GM21390 (cell line): ENCODE measurements at regions not wholly inside any gene's neighbourhood (a gene's known extent, or its start where the extent isn't known, plus 50 kb on each side); places are given as distances from the start of the nearest gene placed in this dataset.

Experiments used
- ATAC-seq: cut with Tn5 transposase; IDR thresholded peaks from one replicate; pipeline ENCODE4 v1.9.1; 2021; ENCODE audit not compliant: unreplicated experiment

DNA sequence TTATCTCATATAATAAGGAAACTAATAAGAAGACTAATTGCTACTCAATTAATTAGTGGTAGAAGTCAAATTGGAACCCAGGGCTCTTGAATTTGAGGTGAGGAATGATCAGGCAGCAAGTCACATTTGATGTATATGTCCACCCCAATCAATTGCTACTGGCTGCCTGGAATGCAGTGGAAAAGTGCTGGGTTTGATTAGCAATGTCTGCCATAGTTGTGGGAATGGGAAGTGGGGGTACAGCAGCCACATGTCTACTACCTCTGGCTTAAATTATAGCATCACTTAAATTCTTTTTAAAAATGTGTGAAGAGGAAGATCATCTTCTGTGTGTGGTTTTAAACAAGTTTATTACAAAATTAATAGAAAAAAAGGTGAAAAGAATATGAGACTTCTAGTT, 50.8 kb upstream of the NAV2 start:
- ATAC-seq, result no peak

DNA sequence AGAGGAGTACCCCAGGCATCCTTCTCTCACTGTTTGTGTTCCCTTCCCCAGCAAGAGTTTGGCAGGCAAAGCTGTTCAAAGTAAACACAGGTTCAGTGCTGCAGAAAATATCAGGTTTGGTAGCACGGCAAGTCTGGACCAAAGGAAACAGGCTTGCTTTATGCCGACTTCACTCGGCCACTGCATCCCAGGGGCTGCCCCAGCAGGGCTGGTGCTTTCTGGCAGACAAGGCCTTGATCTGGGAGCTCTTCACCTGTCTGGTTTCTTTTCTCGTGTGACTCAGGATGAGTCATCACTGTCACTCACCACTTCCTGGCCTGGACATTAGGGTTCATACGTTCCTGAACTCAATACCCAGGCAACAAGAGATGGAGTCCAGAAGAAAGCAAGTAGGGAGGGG, 52.6 kb upstream of the NAV2 start:
- peak; percentile 100 for ATAC-seq

GRCh38 chr11:19659529-19659928, 53.1 kb upstream of the NAV2 start:
- ATAC-seq, result no peak

- no peak for ATAC-seq
These were observed 54.3 kb upstream of the NAV2 start for GRCh38 chr11:19658344-19658743.

- no peak for ATAC-seq
These were observed 56.5 kb upstream of the NAV2 start for GRCh38 chr11:19656140-19656541.

- ATAC-seq, result no peak
These were observed 59.8 kb upstream of the NAV2 start for GRCh38 chr11:19652623-19653375.

- ATAC-seq, result no peak
These were observed 61.0 kb upstream of the NAV2 start for GRCh38 chr11:19651653-19652052.

DNA sequence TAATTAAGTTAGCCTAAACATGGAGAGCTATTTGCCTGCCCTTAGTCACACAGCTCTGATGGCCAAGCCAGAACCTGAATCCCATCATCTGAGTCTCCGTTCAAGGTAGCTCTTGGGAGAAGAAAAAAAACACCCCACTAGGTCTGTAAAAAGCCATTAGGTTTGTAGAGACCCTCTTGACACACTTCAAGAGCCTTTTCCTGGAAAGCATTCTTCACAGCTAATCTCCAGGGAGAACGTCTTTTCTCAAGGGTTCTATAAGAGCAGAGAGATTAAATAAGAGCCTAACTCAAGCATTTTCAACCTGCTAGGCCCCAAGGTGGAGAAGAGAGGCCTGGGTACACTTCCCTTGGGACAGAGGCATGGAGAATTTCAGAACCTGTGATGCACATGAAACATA, 61.6 kb upstream of the NAV2 start:
- ATAC-seq, result no peak

DNA sequence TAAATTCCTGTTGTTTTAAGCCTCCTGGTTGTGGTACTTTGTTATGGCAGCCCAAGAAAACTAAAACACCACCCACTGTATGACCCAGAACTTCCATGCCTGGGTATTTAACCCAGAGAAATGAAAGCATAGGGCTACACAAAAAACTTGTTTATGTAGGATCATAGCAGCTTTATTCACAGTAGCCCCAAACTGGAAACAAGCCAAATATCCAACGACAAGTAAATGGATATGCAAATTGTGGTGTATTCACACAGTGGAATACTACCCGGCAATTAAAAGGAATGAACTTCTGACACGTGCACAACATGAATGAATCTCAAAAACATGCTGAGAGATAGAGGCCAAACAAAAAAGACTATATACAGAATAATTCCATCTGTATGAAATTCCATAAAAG, 62.2 kb upstream of the NAV2 start:
- no peak for ATAC-seq

- no peak for ATAC-seq
These were observed 62.9 kb upstream of the NAV2 start for GRCh38 chr11:19649751-19650150.

DNA sequence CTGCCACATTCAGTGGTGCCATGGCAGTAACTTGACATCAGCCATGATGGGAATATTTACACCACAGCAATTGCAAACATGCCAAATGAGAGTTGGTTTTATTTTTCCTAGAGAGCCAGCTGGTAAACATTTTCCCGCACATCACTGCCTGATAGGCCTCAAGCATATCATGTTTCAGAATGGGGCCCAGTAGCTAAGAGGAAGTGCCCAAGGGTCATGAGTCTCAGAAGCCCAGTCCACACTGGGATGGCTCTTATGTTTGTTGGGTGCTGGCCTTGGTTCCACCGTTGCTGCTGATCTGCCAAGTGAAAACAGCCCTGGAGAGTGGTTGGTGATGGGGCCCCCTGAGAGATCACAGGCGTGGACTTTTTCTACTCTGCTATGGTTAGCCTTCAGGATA, 64.3 kb upstream of the NAV2 start:
- ATAC-seq, result no peak

DNA sequence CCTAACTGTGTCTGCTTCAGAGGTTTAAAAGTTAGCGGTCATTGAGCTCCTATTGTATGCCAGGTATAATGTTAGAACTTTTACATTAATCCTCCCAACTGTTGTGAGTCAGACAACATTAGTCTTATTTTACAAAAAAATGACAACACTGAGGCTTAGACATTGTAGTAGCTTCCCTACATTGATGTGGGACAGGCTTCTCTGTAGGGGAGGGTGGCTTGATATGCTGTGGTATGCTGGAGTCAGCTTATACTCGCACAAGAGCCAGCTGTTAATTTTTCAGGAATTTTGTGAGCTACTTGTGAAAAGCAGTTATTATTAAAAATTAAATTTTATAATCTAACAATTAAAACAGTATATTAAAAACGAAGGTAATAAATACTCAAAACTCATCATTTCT, 64.8 kb upstream of the NAV2 start:
- ATAC-seq, result no peak

GRCh38 chr11:19646921-19647320, 65.7 kb upstream of the NAV2 start:
- no peak for ATAC-seq

GRCh38 chr11:19646308-19646707, 66.3 kb upstream of the NAV2 start:
- ATAC-seq, result no peak

DNA sequence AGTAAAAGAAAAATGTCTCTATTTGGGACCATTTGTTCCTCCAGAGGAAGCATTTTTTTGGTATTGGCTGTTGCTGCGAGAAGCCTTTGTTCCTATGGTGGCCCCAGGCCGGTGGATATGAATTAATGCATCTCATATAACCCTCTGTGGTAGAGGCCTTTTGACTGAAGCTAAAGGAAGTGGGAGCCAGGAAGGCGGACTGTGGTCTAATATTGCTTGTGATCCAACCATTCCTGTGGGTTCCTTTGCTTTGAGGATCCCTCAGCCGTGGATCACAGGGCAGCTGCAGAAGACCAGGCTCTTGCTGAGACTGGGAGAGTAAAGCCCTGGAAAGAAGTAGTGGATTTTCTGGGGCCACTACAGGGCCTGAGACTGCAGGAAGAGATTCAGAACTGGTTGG, 68.3 kb upstream of the NAV2 start:
- ATAC-seq, result no peak

GRCh38 chr11:19642185-19643158, 70.2 kb upstream of the NAV2 start:
- no peak for ATAC-seq

GRCh38 chr11:19639603-19640105, 73.0 kb upstream of the NAV2 start:
- ATAC-seq, result no peak

- no peak for ATAC-seq
These were observed 77.3 kb upstream of the NAV2 start for GRCh38 chr11:19635332-19635731.

DNA sequence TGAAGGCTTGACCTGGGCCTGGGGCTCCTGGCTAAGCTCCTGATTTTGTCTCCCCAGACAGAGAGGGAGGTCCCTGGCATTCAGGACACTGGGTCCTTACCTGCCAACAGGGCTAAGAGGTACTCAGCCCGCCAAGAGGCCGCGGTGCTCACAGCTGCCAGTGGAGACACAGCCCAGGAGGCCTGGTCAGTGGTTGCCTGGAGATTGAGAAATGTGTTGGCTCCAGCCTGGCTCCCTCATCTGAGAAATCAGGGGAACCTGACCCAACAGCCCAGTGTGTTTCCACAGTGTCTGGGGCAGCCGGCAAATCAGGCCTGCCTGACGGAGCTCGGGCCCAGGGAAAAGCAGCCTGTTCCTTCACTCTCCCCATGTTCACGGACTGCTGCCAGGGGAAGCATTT, 79.4 kb upstream of the NAV2 start:
- ATAC-seq, result no peak

- ATAC-seq, result no peak
These were observed 80.2 kb upstream of the NAV2 start for GRCh38 chr11:19632499-19632834.

GRCh38 chr11:19631712-19632498, 80.7 kb upstream of the NAV2 start:
- ATAC-seq, result no peak
